Spleen (tissue), 11 donors: ENCODE measurements at regions not wholly inside any gene's neighbourhood (a gene's known extent, or its start where the extent isn't known, plus 50 kb on each side); places are given as distances from the start of the nearest gene placed in this dataset.

Source experiments
- DNase-seq: peaks from one replicate; pipeline ENCODE4 v3.0.0-alpha.2; 2020
- H3K27ac ChIP-seq, 8 donors: fragments of 200-600 bp; sonication (generic) in 7 of 8; 1 replicate in 4 of 8; 2 replicates in 4 of 8; pipeline versions ENCODE4 v1.5.0 to v1.8.0; 2016 to 2021; ENCODE audit warnings: inconsistent platforms in 4 of 8, mild to moderate bottlenecking in 4 of 8, moderate library complexity in 1 of 8
- H3K27me3 ChIP-seq, 7 donors: fragments of 200-600 bp; sonication (generic) in 6 of 7; replicated peaks in 1 of 7; 1 replicate in 4 of 7; 2 replicates in 3 of 7; pipeline versions ENCODE4 v1.5.0 to v1.8.0; 2016 to 2021; ENCODE audit warnings: inconsistent platforms in 3 of 7, mild to moderate bottlenecking in 1 of 7
- H3K36me3 ChIP-seq, 6 donors: fragments of 200-600 bp; sonication (generic) in 5 of 6; 1 replicate in 4 of 6; 2 replicates in 2 of 6; pipeline versions ENCODE4 v1.5.0 to v1.8.0; 2016 to 2021; ENCODE audit warnings: inconsistent platforms in 2 of 6
- H3K4me1 ChIP-seq, 6 donors: fragments of 200-600 bp; sonication (generic) in 5 of 6; 1 replicate in 3 of 6; 2 replicates in 3 of 6; pipeline versions ENCODE4 v1.5.0 to v1.8.0; 2016 to 2021; ENCODE audit warnings: inconsistent platforms in 3 of 6
- H3K4me3 ChIP-seq, 8 donors: fragments of 200-600 bp; sonication (generic) in 7 of 8; 1 replicate in 4 of 8; 2 replicates in 4 of 8; pipeline versions ENCODE4 v1.5.0 to v1.8.0; 2016 to 2021; ENCODE audit warnings: inconsistent platforms in 4 of 8, mild to moderate bottlenecking in 4 of 8, moderate library complexity in 2 of 8
- H3K9me3 ChIP-seq, 8 donors: fragments of 200-600 bp; sonication (generic) in 7 of 8; 1 replicate in 4 of 8; 2 replicates in 4 of 8; pipeline versions ENCODE4 v1.5.0 to v1.8.0; 2016 to 2021; ENCODE audit warnings: inconsistent platforms in 4 of 8
- POLR2A ChIP-seq, 3 donors: fragments of 450-650 bp; IDR thresholded peaks; one replicate each; pipeline ENCODE4 v1.5.1; 2017; ENCODE audit warnings: antibody characterized with exemption in 3 of 3, mild to moderate bottlenecking in 1 of 3
- POLR2AphosphoS5 ChIP-seq, 3 donors: sonication (generic); formaldehyde crosslinking; IDR thresholded peaks; one replicate each; pipeline ENCODE4 v1.5.1; 2017; ENCODE audit warnings: antibody characterized with exemption in 3 of 3
- WGBS, 5 donors: extraction: QIAGEN DNeasy Blood & Tissue Kit in 3 of 5; methylation state at CpG; one replicate each; pipeline versions ENCODE4 v1.1.5 to v1.1.7; 2013 to 2018; 5-methylcytosine and 5-hydroxymethylcytosine counted together
- intact Hi-C: fragments of 100-400 bp; cut with DNase I; formaldehyde crosslinking; loops from one replicate; pipeline ENCODE4 v1.15.0; 2023; ENCODE audit warnings: low total_unique reads
- TF ChIP-seq, protein P1 (sequence below), 11 experiments: fragments of 200-600 bp in 7 of 11; fragments of 450-650 bp in 4 of 11; sonication (generic) in 4 of 11; IDR thresholded peaks in 8 of 11; conservative IDR thresholded peaks in 3 of 11; 1 replicate in 7 of 11; 2 replicates in 4 of 11; pipeline versions ENCODE4 v1.4.0 to v1.8.0; 2016 to 2021; ENCODE audit warnings: antibody characterized with exemption in 11 of 11, inconsistent platforms in 4 of 11, mild to moderate bottlenecking in 1 of 11
- donor health status: healthy with polysubstance abuse.
- donor health status: DM: no; HTN: no; CAD: no; lungs with moderate emphysema.
- donor health status: DM: no; HTN: no; CAD: no.
- donor health status: Bipolar disorder and iron deficiency.
- donor health status: healthy.
- donor health status: DM: no; HTN: no; CAD: no.
- donor health status: DM: yes; HTN: yes; CAD: no.

DNA sequence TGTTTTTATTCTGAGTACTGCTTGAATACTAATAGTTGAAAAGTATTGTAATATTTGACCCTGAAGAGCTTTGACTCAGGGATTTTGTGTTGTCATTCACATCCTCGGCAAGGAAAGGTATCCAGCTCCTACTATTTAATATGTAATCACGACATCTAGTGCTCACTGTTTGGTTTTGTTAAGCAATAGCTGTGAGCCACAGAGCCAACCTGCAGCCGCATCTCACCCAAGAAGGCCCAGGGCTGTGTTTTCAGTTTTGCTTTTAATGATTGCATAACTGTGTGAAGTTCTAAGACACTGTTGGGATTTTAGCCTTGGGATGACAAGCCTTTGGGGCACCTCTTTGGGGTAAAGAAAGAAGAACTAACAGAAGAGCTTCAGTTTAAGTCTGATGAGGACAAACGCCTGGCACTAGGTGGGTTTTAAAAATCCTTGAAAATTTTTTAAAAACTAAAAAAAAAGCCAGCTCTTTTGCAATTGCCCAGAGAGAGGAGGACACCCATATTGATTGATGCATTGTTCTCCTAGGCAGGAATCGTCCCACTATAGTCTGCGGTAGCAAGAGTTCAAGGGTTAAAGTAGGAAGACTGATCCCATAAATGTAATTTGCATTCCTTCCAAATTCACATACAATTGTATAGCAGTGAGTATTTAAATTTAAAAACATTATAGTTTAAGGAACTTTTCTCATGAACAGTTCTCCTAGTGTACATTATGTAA is 157.8 kb downstream of the RELL1 start:
- no peaks in the 10 kb centered on the region for H3K36me3 ChIP-seq
- no peak overlapping the region for H3K27ac ChIP-seq
- DNase-seq, result no peak
- TF ChIP-seq POLR2AphosphoS5 (IDR thresholded peaks at IDR 0.05) (no peak), POLR2A (IDR thresholded peaks at IDR 0.05) (no peak)
- TF ChIP-seq, protein P1, sequence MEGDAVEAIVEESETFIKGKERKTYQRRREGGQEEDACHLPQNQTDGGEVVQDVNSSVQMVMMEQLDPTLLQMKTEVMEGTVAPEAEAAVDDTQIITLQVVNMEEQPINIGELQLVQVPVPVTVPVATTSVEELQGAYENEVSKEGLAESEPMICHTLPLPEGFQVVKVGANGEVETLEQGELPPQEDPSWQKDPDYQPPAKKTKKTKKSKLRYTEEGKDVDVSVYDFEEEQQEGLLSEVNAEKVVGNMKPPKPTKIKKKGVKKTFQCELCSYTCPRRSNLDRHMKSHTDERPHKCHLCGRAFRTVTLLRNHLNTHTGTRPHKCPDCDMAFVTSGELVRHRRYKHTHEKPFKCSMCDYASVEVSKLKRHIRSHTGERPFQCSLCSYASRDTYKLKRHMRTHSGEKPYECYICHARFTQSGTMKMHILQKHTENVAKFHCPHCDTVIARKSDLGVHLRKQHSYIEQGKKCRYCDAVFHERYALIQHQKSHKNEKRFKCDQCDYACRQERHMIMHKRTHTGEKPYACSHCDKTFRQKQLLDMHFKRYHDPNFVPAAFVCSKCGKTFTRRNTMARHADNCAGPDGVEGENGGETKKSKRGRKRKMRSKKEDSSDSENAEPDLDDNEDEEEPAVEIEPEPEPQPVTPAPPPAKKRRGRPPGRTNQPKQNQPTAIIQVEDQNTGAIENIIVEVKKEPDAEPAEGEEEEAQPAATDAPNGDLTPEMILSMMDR (IDR thresholded peaks at IDR 0.05 in 8 of 11, conservative IDR thresholded peaks at IDR 0.05 in 3 of 11), result no peak
- intact Hi-C loops, result no loop called here
- WGBS, 5 donors, result 58 to 76% (median 61%) methylated on average over 6 of the region's 6 CpGs
- H3K4me3 ChIP-seq, result no peak overlapping the region
- no peaks in the 10 kb centered on the region for H3K4me1 ChIP-seq
- peaks cover 0 to 4% (median 0%) of the 10 kb centered on the region in 7 donors for H3K27me3 ChIP-seq
- no peaks in the 10 kb centered on the region for H3K9me3 ChIP-seq

DNA sequence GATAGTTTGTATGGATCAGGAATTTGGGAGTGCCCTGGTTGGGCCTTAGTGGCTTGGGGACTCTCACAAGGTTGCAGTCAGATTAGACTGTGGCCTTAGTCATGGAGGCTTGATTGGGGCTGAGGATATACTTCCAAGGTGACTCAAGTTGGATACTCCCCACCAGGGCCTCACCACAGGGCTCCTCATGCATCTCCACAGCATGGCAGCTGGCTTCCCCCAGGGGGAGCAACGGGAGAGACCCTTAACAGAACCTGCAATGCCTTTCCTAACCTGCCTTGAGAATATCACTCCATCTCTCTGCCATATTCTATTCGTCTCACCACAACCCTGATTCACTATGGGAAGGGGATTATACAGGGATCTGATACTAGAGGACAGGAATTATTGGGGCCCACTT is 161.9 kb downstream of the RELL1 start:
- Histone ChIP-seq H3K27me3 (no peaks in the 10 kb centered on the region), H3K4me1 (no peaks in the 10 kb centered on the region), H3K27ac (no peak overlapping the region), H3K36me3 (no peaks in the 10 kb centered on the region), H3K4me3 (no peak overlapping the region), H3K9me3 (peaks cover 0 to 22% (median 11%) of the 10 kb centered on the region in 8 donors)
- DNase-seq, result no peak
- TF ChIP-seq POLR2A (IDR thresholded peaks at IDR 0.05), result no peak
- TF ChIP-seq POLR2AphosphoS5 (IDR thresholded peaks at IDR 0.05), result no peak
- TF ChIP-seq, protein P1 (IDR thresholded peaks at IDR 0.05 in 8 of 11, conservative IDR thresholded peaks at IDR 0.05 in 3 of 11), result no peak
- WGBS, 5 donors, result 67 to 80% (median 75%) methylated on average over 2 of the region's 2 CpGs
- intact Hi-C loops, result no loop called here

DNA sequence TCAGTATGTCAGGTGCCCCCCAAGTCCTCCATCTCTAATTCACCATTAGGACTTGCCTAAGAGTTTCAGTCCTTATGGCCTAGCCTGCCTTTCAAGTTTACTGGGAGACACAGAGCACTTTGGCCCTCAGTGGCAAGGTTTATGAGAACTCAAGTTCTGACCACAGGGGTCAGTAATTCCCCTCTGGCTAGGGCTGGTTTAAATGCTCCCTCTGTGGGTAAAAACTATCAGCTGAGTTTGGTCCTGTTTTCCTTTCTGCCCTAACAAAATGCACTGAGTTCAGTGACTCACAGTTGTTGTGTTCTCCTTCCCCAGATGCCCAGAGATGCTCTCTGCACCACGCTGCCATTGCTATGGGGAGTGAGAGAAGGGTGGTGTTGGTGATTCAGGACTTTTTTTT is 163.2 kb downstream of the RELL1 start:
- intact Hi-C loops, result no loop called here
- Histone ChIP-seq H3K4me1 (no peaks in the 10 kb centered on the region), H3K27ac (no peak overlapping the region), H3K36me3 (no peaks in the 10 kb centered on the region), H3K4me3 (no peak overlapping the region), H3K27me3 (no peaks in the 10 kb centered on the region), H3K9me3 (peaks cover 0 to 32% (median 12%) of the 10 kb centered on the region in 8 donors)
- 0 to 88% (median 81%) methylated on average over 1 of the region's 1 CpG for WGBS, 5 donors
- no peak for DNase-seq
- TF ChIP-seq POLR2AphosphoS5 (IDR thresholded peaks at IDR 0.05), result no peak
- TF ChIP-seq, protein P1 (IDR thresholded peaks at IDR 0.05 in 8 of 11, conservative IDR thresholded peaks at IDR 0.05 in 3 of 11), result no peak
- TF ChIP-seq POLR2A (IDR thresholded peaks at IDR 0.05), result no peak

DNA sequence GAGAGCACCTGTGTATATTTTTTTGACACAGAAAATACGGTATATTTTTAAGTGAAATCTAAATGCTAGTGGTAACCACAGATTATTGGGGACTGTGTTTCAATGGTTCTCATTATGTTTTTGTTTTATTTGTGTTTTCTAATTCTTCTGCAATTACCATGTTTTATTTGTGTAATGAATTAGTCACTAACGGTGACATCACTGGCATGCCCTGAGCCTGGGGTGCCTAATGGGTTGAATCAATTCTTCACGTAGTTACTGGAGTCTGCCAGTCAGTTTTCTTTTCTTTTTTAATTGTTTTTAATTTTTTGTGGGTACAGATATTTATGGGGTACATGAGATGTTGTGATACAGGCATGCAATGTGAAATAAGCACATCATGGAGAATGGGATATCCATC is 168.8 kb downstream of the RELL1 start:
- no peak for DNase-seq
- WGBS, 5 donors, result 85 to 89% (median 89%) methylated on average over 3 of the region's 3 CpGs
- Histone ChIP-seq H3K9me3 (peaks cover 0 to 64% (median 26%) of the 10 kb centered on the region in 8 donors), H3K4me1 (no peaks in the 10 kb centered on the region), H3K27ac (no peak overlapping the region), H3K27me3 (no peaks in the 10 kb centered on the region), H3K36me3 (no peaks in the 10 kb centered on the region), H3K4me3 (no peak overlapping the region)
- TF ChIP-seq, protein P1 (IDR thresholded peaks at IDR 0.05 in 8 of 11, conservative IDR thresholded peaks at IDR 0.05 in 3 of 11), result no peak
- no peak for TF ChIP-seq POLR2AphosphoS5 (IDR thresholded peaks at IDR 0.05)
- no peak for TF ChIP-seq POLR2A (IDR thresholded peaks at IDR 0.05)
- intact Hi-C loops, result no loop called here
